Left renal pelvis (tissue), 4 donors: ENCODE measurements at regions not wholly inside any gene's neighbourhood (a gene's known extent, or its start where the extent isn't known, plus 50 kb on each side); places are given as distances from the start of the nearest gene placed in this dataset.
"Not testable (repeated sequence)": the region's sequence is repeated elsewhere in the genome, so short reads cannot be mapped to it uniquely, and the experiment has no call there.

ENCODE experiments used
- DNase-seq, 4 donors: peaks; one replicate each; pipeline ENCODE4 v3.0.0-alpha.2; 2013; ENCODE audit warnings: low read depth in 4 of 4, low spot score in 3 of 4

DNA sequence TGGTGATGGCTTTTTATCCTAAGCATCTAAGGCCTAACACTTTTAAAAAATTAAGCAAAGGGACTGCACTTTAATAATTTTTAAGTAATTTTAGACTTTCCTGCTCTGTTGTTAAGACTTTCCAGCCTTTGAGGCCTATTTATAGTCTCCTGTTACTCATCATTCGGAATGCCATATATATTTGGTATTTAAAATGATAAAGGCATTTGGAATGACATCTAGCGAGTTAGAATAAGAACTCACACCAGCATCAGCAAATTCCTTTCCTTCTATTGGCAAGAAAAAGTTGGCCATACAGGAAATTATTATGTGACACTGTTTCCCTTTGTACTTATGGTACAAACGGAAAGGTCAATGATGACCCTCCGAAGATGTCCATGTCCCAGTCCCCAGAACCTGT, 88.1 kb upstream of the STMND1 start:
- no peak for DNase-seq

DNA sequence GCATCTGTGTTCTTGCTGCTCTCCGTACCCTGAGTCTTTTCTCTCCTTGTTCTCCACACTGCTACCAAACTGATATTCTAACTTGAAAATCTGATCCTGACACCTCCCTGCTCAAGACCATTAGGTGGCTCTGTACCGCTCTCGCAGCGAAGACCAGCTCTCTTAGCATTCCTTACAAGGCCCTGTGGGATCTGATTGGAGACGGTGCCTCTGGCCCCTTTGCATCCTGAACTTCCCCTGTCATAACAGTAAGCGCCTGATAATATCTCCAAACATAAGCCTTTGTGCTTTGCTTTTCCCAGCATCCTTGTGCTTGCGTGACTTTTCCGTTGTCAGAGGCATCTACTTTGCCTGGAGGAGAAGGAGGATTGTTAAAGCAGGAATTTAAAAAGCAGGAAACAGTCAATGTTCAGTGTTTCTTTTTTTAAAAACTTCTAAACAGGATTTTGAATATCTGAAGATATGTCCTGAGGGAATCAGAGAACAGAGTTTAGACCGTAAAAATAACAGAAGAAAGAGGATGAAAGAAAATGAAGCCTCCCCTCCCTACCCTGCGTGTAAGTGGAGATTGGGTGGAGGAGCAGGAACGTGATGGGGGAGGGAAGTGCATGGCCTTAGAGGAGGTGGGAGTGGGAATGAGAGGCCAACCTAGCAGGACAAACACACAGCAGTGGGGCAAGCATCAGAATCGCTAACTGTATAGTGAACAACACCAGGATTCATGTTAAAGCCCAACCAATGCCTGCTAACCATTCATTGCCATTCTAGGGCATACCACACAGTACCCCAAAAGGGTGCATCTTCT, 89.2 kb upstream of the STMND1 start:
- DNase-seq, result no peak

DNA sequence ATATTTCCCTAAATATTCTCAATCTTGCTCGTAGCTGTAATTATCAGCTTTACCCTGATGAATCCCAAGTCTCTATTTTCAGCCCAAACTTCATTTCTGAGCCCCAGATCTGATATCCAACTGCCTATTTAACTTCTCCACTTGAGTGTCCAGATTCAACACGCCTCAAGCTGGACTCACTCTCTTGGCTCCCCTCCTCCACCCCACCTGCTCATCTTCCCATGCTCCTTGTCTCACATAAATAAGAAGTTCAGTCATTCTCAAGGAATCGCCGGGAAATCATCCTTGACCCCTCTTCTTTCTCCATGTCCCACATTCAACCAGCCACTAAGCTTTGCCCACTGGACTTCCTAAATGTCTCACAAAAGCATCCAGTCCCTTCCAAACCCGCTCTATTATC, 89.9 kb upstream of the STMND1 start:
- no peak for DNase-seq

DNA sequence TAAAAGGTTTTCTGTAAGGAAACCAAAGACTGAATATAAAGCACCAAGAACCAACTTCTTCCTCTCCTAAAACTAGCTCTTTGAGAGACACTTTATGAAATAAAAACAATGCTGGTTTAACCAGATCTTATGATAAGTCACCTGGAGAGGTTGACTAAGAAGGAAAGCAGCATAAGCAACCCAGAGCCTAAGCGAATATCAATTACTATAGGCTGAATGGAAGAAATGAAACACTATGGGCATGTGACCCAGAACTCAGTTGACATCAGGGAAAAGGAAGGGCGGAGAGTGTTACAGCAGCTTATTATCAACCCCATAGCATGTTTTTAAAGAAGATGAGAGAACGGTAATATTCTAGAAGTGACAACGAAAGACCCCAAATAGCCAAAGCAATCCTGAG, 94.1 kb upstream of the STMND1 start:
- no peak for DNase-seq

DNA sequence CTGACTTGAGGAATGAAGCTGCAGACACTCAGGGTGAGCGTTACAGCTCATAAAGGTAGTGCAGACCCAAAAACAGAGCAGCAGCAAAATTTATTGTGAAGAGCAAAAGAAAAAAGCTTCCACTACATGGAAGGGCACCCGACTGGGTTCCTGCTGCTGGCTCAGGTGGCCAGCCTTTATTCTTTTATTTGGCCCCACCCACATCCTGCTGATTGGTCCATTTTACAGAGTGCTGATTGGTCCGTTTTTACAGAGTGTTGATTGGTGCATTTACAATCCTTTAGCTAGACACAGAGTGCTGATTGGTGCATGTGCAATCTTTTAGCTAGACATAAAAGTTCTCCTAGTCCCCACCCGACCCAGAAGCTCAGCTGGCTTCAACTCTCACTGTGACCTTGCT, 95.3 kb upstream of the STMND1 start:
- no peak for DNase-seq

DNA sequence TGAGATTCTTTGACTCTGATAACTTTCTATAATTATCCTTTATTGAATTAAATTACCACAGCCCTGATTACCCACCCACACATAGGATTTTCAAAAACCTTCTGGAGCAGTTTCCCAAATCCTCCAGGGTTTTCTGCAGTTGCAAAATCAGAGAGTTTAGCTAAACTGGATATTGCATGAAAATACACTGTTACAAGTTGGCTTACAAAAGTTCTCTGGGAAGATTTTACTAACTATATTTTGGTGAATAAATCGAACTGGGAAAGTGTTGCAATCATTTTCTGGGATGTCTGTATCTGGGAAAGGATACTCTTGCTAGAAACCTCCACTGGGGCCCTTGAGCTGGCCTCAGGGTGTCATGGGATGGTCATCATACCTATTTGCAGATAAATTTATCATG, 97.6 kb upstream of the STMND1 start:
- DNase-seq, result no peak

DNA sequence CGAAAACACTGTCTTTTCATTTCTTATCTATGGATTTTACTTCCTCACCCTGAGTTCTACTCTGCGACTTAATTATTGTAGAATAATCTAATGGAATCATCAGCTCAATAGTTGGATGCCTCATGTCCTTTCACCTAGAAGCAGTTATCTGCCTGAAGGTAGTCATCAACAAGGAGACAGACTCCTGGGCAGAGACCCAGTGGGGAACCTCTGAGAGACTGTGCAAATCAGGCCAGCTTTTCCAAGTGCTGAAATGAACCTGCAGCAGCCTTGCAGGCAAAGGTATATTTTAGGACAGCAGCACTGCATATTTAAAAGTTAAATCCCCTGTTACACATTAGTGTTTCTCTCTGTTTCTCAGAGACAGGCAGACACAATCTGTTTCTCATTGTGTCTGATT, 99.7 kb upstream of the STMND1 start:
- no peak for DNase-seq

DNA sequence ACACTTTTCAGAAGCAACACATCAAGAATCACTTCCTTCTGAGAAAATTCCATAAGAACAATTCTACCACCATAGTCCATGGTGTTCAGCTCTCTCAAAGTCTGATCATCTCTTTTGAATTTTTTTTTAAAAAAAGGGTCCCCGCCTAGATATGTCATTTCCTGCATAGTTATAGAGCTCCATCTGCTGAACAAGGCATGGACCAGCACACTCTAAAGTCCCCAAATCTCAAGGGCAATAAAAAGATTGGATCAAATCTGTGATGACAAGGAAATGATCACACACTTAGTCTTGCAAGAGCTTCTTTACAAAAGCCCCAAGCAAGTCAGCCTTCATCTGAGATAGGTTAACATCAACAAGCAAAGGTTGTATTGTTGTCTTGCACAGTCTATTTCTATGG, 100.7 kb upstream of the STMND1 start:
- no peak for DNase-seq

DNA sequence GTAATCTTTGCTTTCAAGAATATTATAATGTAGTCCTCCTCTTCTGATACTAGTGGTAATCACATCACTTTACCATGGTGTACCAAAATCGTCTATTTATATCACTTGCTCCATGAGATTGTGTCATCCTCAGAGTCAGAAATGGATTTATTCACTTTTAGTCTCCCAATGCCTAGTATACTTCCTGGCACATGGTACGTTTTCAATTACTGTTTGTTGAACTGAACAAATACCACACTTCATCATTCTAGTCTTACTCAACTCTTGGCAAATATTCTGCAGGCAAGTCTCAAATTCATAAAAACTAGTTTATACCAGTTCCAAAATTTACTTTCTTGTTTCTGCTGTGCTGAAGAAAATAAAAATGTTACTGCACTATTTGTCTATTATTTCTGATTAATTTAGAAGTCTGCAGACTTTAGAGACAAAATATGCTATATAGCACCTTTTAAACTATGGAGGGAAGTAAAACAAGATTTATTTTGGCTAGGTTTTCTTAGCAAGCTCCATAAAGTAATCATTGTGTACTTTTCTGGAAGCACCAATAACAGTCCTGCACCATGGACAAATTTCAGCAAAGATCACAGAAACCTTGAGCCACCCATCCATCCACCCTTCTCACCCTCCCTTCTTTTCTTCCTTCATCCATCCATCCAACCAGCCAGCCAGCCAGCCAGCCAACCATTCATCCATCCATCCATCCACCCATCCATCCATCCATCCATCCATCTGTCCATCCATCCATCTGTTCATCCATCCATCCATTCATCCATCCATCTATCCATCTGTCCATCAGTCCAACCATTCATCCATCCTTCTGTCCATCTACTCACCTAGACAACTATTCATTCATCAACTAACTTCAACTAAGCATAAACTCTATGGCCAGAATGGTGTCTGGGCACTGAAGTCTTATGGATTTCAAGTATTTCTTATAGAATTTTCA, 102.1 kb upstream of the STMND1 start:
- DNase-seq, result no peak

DNA sequence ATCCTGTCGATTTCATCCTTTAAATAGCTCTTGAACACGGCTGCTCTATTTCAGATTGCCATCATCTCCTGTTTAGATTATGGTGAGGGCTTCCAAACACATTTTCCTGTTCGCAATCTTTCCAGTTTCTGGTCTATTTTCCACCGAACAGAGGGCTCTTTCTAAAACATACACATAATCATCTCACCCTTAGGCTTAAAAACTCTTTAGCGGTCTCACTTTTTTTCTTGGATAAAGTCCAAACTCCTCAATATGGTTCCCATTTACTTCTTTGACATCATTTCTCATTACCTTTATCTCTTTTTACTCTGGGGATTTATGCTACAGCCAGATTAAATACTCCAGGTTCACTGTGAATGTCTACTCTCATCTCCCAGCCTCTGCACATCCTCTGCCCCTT, 103.4 kb upstream of the STMND1 start:
- DNase-seq, result no peak

DNA sequence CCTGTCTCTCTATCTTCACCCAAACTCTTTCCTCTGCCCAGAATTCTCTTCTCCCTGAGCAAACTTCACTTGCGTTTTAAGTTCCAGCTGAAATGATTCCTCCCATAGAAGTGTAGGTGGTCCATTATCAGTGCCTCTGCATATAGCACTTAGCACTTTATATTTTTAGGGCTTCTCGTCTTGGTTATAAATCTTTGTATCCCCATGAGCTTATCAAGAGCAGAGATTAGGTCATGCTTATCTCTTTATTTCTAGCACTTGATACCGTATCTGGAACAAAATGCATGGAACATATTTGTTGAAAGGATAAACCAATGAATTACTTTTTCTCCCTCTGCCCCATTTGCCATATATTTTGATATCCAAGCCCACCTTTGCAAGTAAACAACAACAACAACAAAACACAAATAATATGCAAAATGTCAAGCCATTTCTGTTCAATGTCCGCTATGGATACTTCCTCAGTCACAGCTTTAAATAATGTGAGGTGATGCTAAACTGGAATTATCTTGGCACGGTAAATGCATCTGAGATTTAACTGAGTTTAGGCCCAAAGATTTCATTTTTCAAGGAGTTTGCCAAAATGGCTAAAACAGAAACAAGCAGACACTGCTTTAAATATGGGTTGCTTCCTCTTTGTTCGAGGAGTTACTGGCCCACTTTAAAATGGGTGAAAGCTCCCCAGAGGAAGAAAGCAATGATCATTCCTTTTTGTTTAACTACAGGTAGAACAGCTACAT, 106.2 kb upstream of the STMND1 start:
- no peak for DNase-seq

DNA sequence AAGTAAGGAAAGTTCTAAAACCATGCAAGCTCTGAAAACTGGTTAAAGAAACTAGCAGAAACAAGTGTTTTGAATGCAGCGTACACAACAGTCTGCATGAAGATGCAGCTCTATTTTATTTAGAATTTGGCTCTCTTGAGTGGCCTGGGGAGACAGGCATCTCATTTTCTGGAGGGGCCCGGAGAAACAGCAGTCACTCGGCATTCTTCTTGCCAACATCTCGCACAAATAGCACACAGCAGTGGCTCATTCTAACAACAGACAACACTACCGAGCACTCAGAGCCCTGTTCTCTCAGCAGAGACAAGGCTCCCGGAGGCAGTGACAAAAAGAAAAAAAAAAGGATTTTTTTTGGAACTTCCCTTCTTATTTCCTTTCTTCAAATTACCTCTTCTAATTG, 108.5 kb upstream of the STMND1 start:
- DNase-seq, result no peak

DNA sequence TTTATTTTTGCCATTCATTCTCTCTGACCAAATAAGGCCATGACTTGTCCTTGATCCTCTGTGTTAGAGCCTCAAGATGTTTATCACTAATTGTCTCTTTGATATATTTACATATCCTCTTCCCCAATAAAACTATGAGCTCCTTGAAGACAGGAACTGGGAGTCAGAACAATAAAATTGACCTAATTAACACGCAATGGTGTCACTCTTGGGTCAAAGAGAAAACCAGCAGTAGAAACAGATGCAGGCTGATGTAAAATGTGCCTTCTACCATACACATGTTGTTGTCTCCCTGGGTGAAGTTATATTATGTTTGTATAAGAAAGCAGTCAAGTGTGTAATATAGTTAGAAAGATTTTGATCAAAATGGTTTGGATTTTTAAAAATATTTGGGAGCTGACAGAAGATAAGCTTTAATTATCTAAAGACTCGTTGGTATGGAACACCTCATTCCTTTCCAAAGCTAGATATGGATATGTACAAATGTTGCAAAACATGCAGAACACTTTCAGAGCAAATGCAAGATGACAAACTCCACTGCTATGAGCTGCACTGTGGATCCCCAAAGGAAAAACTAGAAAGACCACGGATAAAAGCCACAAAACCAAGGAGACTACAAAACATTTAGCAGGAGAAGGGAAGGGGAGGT, 109.7 kb upstream of the STMND1 start:
- DNase-seq, result no peak

DNA sequence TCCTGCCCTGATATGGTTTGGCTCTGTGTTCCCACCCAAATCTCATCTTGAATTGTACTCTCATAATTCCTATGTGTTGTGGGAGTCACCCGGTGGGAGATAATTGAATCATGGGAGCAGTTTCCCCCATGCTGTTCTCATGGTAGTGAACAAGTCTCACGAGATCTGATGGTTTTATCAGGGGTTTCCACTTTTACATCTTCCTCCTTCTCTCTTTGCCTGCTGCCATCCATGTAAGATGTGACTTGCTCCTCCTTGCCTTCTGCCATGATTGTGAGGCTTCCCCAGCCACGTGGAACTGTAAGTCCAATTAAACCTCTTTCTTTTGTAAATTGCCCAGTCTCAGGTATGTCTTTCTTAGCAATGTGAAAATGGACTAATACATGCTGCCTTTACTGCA, 111.9 kb upstream of the STMND1 start:
- DNase-seq, result not testable (repeated sequence)

DNA sequence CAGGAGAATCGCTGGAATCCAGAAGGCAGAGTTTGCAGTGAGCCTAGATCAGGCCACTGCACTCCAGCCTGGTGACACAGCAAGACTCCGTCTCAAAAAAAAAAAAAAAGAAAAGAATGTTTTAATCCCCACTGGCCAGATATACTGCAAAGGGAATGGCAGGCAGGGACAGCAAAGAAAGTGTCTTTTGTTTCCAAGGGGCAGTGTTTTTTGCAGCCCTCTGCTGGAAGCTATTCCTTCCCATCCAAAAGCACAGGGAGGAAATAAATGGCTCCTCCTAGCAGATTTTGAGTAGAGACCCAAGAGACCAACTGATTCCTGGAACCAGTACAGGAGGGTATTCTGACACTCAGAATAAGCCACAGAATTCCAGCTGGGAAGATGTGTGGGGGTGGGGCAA, 112.5 kb upstream of the STMND1 start:
- DNase-seq, result no peak

DNA sequence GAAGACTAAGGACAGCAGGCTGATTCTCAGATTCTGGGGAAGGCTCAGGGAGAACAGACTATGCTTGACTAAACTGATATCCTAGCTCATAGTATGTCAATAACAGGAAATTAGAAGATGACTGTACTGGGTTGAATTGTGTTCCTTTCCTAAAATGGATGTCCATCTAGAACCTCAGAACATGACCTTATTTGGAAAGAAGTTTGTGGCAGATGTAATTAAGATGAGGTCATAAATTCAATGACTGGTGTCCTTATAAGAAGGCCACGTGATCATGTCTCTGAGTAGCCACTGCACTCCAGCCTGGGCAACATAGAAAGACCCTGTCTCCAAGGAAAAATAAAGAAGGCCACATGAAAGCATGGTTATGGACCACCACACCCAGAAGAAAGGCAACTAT, 113.9 kb upstream of the STMND1 start:
- no peak for DNase-seq

DNA sequence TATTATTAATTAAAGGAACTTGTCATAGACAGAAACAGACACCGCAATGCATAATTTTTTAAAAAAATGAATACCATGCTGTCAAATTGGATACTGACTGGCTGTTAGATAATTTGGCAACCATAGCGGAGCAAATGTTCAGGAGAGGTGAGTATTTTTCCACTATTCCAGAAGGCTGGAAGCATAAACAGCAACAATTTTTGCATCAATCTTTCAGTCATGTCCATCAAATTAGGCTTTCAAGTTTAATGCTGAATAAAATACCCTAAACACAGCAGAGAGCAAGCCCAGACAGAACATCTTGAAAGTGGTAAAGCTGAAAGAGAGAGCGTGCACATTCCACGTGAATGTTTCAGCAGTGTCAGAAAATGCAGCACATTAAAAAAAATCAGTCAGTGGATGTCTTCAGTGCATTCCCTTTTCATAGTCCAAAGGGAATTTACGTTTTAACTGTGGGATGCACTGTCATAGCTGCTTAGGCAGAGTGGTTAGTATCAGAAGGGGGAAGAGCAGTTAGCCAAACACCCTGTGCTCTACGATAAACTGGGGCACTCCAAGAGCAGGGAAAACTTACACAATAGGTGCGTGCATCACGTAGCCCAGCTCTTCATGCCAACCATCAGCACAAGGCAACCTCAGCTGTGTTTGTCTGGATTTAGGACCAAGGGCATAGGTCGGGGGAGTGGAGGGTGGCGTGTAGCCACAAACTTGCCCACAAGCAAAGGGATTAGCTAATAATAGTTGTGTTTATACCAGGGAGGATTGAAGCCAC, 116.2 kb upstream of the STMND1 start:
- no peak for DNase-seq

DNA sequence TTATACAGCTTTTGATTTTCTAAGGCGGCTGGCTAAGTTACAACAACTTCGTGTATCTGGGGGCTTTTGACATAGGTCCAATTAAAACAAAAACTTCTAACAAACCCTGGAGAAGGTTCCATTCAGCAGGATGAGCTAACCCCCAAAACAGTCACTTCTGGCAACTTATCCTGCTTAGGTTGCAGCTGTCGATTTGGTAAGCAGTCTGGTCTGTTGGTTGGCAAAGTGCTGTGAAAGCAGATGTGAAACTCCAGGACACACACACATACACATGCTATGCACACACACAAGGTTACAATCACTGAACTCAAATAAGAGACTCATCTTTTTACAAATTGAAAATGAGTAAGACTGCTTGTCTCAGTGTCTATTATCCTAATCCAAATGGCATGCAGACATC, 119.0 kb upstream of the STMND1 start:
- DNase-seq, result no peak

DNA sequence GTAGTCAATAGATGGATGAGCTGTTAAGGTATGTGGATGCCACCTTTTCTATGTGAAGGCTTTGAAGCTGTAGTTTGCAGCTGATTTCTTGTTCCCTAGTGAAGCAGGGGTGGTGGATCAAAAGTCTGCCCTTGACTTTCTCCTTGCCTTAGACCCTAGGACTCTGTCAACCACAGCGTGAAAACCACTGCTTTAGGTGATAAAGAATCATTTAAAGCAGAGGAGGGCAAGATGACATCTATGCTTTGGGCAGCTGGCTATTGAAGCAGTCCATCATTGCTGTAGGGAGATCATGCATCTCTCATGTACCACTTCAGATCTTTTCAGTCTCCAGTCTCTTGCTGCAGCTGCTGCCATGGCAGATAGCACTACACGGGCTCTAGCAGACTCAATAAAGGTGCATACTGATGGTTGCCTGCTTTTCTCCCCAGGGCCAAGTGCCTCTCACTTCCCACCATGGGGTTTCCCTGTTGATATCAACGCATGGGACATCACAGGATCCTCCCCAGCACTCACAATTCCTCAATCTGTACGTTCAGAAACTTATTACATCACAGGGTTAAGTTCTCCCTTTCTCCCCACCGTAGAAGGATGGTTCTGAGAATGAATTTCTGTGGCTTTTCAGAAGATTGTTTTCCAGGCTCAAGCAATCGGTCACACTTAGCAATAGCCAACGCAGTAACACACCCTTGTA, 122.0 kb upstream of the STMND1 start:
- no peak for DNase-seq
